DOHH2 (cell line): ENCODE measurements at regions not wholly inside any gene's neighbourhood (a gene's known extent, or its start where the extent isn't known, plus 50 kb on each side); places are given as distances from the start of the nearest gene placed in this dataset.

Experiments
- H3F3A ChIP-seq: fragments of 200-600 bp; sonication (generic), shearing (Covaris generic); 2 replicates; pipeline ENCODE4 v1.6.0; 2016; ENCODE audit warnings: antibody characterized with exemption, mild to moderate bottlenecking; ENCODE audit not compliant: control insufficient read depth, insufficient read depth
- H3K27ac ChIP-seq: fragments of 200-600 bp; sonication (generic); 2 replicates; pipeline ENCODE4 v1.5.1; 2014; ENCODE audit warnings: low read depth, mild to moderate bottlenecking, low read length, moderate library complexity
- H3K27me3 ChIP-seq: fragments of 200-600 bp; sonication (generic); 2 replicates; pipeline ENCODE4 v1.6.1; 2014; ENCODE audit warnings: mild to moderate bottlenecking, low read length, mixed read lengths; ENCODE audit not compliant: control insufficient read depth
- H3K36me3 ChIP-seq: fragments of 200-600 bp; sonication (generic); 2 replicates; pipeline ENCODE4 v1.6.1; 2014; ENCODE audit warnings: mild to moderate bottlenecking, low read length, moderate library complexity, mixed read lengths; ENCODE audit not compliant: control insufficient read depth
- H3K4me1 ChIP-seq: fragments of 200-600 bp; sonication (generic); 2 replicates; pipeline ENCODE4 v1.6.1; 2014; ENCODE audit warnings: mild to moderate bottlenecking, low read length, mixed read lengths; ENCODE audit not compliant: control insufficient read depth
- H3K4me2 ChIP-seq: fragments of 200-600 bp; sonication (generic); 2 replicates; pipeline ENCODE4 v1.6.0; 2014; ENCODE audit warnings: mild to moderate bottlenecking, low read length, moderate library complexity
- H3K4me3 ChIP-seq: fragments of 200-600 bp; sonication (generic); 2 replicates; pipeline ENCODE4 v1.5.1; 2014; ENCODE audit warnings: mild to moderate bottlenecking, low read length, mixed read lengths
- H3K79me2 ChIP-seq: fragments of 200-600 bp; sonication (generic); 2 replicates; pipeline ENCODE4 v1.6.1; 2014; ENCODE audit warnings: mild to moderate bottlenecking, low read length, mixed read lengths; ENCODE audit not compliant: control insufficient read depth
- H3K9me2 ChIP-seq: fragments of 200-600 bp; sonication (generic); replicated peaks from 2 replicates; pipeline ENCODE4 v1.6.1; 2014; ENCODE audit warnings: mild to moderate bottlenecking, low read length, mixed read lengths; ENCODE audit not compliant: control insufficient read depth
- H3K9me3 ChIP-seq: fragments of 200-600 bp; sonication (generic); 2 replicates; pipeline ENCODE4 v1.6.1; 2014; ENCODE audit warnings: antibody characterized with exemption, low read length, mixed read lengths; ENCODE audit not compliant: control insufficient read depth, insufficient read depth
- H4K20me1 ChIP-seq: fragments of 200-600 bp; sonication (generic); 2 replicates; pipeline ENCODE4 v1.6.0; 2014; ENCODE audit warnings: low read depth, mild to moderate bottlenecking, antibody characterized with exemption, low read length, moderate library complexity; ENCODE audit not compliant: control insufficient read depth, insufficient read depth
- EZH2phosphoT487 ChIP-seq: fragments of 200-600 bp; sonication (generic); IDR thresholded peaks from 2 replicates; pipeline ENCODE4 v1.6.1; 2017; ENCODE audit warnings: borderline replicate concordance, mild to moderate bottlenecking, antibody characterized with exemption, low read length, moderate library complexity, mixed read lengths
- TF ChIP-seq, protein P1 (sequence below): fragments of 200-600 bp; sonication (generic); IDR thresholded peaks from one replicate; pipeline ENCODE4 v1.5.1; 2014; ENCODE audit warnings: antibody characterized with exemption, mild to moderate bottlenecking, low read depth, low read length; ENCODE audit not compliant: poor library complexity, severe bottlenecking

DNA sequence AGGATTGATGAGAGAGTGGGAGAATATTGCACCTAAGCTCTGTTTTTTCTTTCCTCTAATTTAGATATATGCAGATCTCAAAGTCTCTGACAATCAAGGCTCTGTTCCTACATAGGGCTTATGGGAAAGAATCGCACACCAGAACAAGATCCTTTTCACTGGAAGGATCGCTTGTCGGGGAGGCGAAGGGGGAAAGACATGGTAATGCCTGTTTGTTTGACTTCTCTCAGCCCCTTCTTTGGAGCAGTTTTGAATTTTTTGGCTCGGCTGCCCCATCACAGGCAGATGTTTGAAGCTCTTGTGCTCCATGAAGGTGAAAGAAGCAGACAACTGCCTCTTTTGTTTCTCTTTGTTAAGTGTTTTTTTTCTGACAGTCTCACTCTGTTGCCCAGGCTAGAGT lies 599.9 kb upstream of the ZNF608 start:
- Histone ChIP-seq H3K79me2 (no peaks in the 10 kb centered on the region), H3K27ac (no peak overlapping the region), H4K20me1 (no peaks in the 10 kb centered on the region)

DNA sequence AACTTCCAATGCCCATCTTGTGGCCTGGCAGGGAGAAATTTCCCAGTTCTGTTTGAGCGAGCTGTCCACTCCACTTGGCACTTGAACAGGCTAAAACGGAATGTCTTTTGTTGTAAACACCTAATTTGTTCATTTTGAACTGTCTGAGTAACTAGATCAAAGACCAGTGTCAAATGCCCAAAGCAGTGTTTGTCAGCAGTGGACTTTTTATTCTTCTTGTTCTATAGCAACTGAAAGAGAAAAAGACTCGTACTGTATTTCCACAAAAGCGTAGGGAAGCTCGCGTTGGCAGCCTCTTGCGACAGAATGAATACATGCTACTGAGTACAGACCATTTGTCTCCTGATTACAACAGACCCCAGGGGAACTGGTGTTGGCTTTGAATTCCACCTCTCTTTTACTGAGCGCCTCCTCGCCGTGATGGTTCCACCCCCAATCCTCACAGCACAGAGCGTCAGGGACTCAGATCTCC lies 601.8 kb upstream of the ZNF608 start:
- no peaks in the 10 kb centered on the region for H3K4me1 ChIP-seq
- no peaks in the 10 kb centered on the region for H3K36me3 ChIP-seq
- no peaks in the 10 kb centered on the region for H3K9me2 ChIP-seq
- no peaks in the 10 kb centered on the region for H3K79me2 ChIP-seq
- TF ChIP-seq, protein P1, sequence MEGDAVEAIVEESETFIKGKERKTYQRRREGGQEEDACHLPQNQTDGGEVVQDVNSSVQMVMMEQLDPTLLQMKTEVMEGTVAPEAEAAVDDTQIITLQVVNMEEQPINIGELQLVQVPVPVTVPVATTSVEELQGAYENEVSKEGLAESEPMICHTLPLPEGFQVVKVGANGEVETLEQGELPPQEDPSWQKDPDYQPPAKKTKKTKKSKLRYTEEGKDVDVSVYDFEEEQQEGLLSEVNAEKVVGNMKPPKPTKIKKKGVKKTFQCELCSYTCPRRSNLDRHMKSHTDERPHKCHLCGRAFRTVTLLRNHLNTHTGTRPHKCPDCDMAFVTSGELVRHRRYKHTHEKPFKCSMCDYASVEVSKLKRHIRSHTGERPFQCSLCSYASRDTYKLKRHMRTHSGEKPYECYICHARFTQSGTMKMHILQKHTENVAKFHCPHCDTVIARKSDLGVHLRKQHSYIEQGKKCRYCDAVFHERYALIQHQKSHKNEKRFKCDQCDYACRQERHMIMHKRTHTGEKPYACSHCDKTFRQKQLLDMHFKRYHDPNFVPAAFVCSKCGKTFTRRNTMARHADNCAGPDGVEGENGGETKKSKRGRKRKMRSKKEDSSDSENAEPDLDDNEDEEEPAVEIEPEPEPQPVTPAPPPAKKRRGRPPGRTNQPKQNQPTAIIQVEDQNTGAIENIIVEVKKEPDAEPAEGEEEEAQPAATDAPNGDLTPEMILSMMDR: no peak
- no peak for TF ChIP-seq EZH2phosphoT487
- no peak overlapping the region for H3K4me2 ChIP-seq
- H3K4me3 ChIP-seq: no peak overlapping the region
- H3K27ac ChIP-seq: no peak overlapping the region
- no peaks in the 10 kb centered on the region for H3F3A ChIP-seq
- H4K20me1 ChIP-seq: no peaks in the 10 kb centered on the region
- H3K27me3 ChIP-seq: no peaks in the 10 kb centered on the region
- no peaks in the 10 kb centered on the region for H3K9me3 ChIP-seq

More for the DNA sequence above, 599.9 kb upstream of the ZNF608 start:
- no peaks in the 10 kb centered on the region for H3K36me3 ChIP-seq
- no peaks in the 10 kb centered on the region for H3K4me1 ChIP-seq
- H3K9me3 ChIP-seq: no peaks in the 10 kb centered on the region
- 0 out of 2 replicates have a peak, but pooled peaks cover 2% of the 10 kb centered on the region for H3K27me3 ChIP-seq
- H3K4me3 ChIP-seq: no peak overlapping the region
- H3F3A ChIP-seq: no peaks in the 10 kb centered on the region
- H3K9me2 ChIP-seq: no peaks in the 10 kb centered on the region
- no peak overlapping the region for H3K4me2 ChIP-seq
- TF ChIP-seq, protein P1: no peak
- no peak for TF ChIP-seq EZH2phosphoT487

DNA sequence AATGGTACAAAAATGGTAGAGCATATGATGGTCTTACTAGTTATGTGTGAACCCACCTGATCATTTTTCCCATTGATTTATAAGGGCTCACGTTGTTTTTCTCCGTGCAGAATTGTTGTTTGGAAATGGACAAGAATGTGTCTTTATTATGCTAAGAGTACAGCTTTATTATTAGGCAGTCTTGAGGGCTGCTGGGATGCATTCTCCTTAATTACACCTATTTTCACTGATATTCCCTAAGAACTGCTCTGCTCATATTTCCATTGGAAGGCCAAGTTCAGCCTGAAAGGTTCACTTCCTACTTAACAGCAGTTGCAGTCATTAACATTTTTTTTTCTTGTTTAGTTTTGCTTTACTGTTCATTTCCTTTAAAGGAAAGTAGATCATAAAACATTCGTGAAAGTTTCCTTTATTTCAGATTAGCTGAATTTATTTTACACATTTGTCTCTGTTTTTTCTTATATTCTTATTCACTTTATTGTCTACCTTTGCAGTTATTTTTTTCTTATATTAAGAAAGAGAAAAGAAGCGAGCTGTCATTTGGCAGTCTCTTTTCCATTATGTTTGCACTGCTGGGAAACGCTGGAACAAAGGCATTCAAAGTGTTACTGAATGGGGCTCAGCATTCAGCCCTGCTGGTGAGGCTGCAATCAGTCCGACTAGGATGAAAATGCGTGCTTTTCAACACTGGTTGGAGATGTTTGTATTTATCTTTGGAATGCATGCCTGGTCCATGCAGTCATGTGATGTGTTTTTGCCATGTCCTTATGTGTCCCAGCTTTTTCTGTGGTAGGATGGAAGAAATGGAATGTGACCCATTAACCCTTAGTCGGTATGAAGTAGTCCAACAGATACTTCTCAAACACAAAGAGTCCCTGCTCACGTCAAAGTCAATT lies 602.7 kb upstream of the ZNF608 start:
- Histone ChIP-seq H3K4me3 (no peak overlapping the region), H3K27ac (no peak overlapping the region), H3K9me3 (no peaks in the 10 kb centered on the region), H3K9me2 (no peaks in the 10 kb centered on the region), H3K4me2 (no peak overlapping the region), H4K20me1 (no peaks in the 10 kb centered on the region), H3K36me3 (no peaks in the 10 kb centered on the region), H3K27me3 (no peaks in the 10 kb centered on the region), H3K4me1 (no peaks in the 10 kb centered on the region), H3F3A (no peaks in the 10 kb centered on the region), H3K79me2 (no peaks in the 10 kb centered on the region)
- no peak for TF ChIP-seq EZH2phosphoT487
- TF ChIP-seq, protein P1: no peak
